HG02970 (cell line): ENCODE measurements at regions not wholly inside any gene's neighbourhood (a gene's known extent, or its start where the extent isn't known, plus 50 kb on each side); places are given as distances from the start of the nearest gene placed in this dataset.
"Not testable (repeated sequence)": the region's sequence is repeated elsewhere in the genome, so short reads cannot be mapped to it uniquely, and the experiment has no call there.

Experiments used
- ATAC-seq: cut with Tn5 transposase; IDR thresholded peaks from one replicate; pipeline ENCODE4 v1.9.1; 2021; ENCODE audit warnings: mild to moderate bottlenecking, moderate library complexity, moderate number of reproducible peaks; ENCODE audit not compliant: unreplicated experiment, low FRiP score

- no peak for ATAC-seq
These were observed 430.0 kb upstream of the FTMT start for GRCh38 chr5:121421646-121422045.

DNA sequence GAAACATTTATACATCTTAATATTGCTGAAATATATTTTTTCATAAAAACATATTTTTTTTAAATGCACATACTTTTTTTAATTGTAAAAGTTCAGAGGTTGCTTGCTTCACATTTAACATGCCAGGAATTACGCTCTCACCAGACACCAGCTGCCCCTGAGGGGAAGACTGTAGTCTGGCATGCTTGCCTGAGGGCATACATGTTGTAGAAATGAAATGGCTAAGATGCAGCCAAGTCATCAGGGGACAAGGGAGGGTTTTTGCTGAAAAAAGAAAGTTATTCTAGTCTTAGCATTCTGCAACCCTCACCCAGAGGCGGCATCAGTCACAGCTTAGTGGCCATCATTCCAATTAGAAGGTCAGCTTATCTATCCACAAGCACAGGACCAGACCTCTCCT is 426.7 kb upstream of the FTMT start:
- no peak for ATAC-seq

DNA sequence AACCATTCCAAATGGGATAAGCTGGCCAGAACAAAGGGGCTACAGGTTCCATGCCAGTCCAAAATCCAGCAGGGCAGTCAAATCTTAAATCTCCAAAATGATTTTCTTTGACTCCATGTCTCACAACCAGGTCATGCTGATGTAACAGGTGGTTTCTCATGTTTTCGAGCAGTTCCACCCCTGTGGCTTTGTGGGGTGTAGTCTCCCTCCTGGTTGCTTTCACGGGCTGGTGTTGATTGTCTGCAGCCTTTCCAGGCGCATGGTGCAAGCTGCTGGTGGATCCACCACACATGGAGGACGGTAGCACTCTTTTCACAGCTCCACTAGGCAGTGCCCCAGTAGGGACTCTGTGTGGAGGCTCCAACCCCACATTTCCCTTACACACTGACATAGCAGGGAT is 425.5 kb upstream of the FTMT start:
- no peak for ATAC-seq

DNA sequence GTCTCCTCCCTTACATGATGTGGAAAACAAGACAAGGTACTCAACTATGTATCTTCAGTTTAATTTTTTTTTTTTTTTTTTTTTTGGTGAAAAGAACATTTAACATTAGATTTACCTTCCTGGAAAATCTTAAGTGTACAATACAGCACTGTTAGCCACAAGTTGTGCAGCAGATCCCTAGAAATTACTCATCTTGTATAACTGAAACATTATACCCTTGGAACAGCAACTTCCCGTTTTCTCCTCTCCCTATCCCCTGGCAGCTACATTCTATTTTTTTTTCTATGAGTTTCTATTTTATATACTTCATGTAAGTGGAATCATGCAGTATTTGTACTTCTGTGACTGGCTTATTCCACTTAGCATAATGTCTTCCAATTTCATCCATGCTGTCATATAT is 421.9 kb upstream of the FTMT start:
- ATAC-seq = no peak

- ATAC-seq = no peak
These were observed 421.1 kb upstream of the FTMT start for GRCh38 chr5:121430538-121430937.

DNA sequence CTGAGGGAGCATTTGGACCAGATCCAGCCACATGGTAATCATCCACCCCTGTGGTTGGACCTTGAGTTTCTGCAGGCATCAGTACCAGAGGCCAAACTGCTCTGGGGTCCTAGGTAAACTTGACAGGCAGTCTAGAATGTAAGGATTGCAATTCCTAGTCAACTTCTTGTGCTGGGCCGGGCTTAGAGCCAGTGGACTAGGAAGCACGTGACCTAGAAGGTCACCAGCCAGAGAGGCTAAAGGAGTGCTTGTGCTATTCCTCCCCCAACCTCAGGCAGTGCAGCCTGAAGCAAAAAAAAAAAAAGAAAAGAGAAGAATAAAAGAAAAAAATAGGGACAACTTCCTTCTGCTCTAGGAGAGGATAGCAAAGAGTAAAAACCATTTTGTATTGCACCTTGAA is 406.2 kb upstream of the FTMT start:
- ATAC-seq = no peak

- no peak for ATAC-seq
These were observed 389.2 kb upstream of the FTMT start for GRCh38 chr5:121462441-121462840.

DNA sequence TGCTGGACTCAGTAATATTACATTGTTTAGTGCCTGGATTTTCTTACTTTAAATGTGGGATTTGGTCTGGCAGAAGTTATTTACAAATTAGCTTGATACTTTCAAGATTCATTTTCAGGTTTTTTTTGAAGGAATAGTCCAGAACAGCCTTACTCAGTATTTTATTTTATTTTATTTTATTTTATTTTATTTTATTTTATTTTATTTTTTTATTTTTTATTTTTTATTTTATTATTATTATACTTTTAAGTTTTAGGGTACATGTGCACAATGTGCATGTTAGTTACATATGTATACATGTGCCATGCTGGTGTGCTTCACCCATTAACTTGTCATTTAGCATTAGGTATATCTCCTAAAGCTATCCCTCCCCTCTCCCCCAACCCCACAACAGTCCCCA is 380.5 kb upstream of the FTMT start:
- not testable (repeated sequence) for ATAC-seq

DNA sequence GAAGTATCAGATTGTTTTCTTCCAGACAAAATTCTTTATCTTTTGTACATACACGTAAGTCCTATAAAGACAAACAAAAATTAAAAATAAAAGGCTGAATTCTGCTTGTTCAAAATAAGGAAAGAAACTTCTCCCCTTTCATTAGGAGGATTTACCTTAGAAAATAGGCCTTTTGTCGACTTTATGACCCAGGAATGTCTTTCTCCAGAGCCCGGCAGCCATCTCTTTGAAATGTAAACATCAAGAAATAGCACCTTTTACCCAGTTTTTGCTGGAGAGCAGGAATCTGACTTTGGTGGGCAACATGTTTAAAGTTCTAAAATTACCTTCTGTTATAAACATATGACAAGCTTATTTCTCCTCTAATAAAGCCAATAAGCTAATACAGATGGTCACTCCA is 373.0 kb upstream of the FTMT start:
- no peak for ATAC-seq

GRCh38 chr5:121479337-121479736 is 372.3 kb upstream of the FTMT start:
- ATAC-seq = no peak

GRCh38 chr5:121485281-121485680 is 366.4 kb upstream of the FTMT start:
- no peak for ATAC-seq

DNA sequence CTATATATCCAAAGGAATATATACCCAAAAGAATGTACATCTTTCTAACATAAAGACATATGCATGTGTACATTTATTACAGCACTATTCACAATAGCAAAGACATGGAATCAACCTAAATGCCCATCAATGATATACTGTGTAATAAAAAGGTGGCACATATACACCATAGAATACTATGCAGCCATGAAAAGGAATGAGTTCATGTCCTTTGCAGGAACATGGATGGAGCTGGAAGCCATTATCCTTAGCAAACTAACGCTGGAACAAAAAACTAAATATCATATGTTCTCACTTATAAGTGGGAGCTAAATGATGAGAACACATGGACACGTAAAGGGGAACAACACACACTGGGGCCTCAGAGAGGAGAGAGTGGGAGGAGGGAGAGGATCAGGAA is 365.7 kb upstream of the FTMT start:
- not testable (repeated sequence) for ATAC-seq

DNA sequence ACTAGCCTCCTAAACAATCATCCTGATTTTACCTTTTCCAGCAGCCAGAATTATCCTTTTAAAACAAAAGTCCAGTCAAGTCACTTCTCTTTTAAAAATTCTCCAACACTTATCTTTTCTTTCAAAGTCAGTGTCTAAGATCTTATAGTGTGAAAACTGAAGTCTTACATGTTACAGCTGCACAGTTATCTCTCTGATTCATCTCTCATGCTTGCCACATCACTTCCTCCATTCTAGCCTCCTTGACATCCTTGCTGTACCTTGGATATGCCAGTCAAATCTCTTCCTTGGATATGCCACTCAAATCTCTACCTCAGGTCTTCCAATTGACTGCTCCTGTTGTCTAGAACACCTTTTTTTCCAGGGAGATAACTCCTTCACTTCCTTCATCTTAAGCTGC is 361.7 kb upstream of the FTMT start:
- no peak for ATAC-seq

DNA sequence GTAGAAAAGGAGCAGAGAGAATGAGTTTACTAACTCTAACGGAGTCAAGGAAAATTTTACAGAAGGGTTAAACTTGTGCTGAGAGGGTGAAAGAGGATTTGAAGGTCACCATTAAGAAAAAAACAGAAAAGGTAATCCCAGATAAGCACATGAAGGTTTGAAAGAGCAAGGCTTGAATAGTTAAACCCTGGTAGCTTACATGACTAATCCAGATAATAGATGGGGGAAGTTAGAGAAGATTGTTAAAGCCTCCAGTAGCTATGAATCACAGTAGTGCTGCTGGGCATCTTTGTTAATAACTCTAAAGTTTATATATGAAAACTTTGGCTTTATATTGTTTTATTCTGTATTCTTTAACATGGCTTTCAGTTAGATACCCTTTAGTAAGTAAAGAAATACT is 354.5 kb upstream of the FTMT start:
- ATAC-seq = no peak

- no peak for ATAC-seq
These were observed 351.4 kb upstream of the FTMT start for GRCh38 chr5:121500310-121500709.

GRCh38 chr5:121503111-121503840 is 348.4 kb upstream of the FTMT start:
- ATAC-seq = no peak

GRCh38 chr5:121516997-121517396 is 334.7 kb upstream of the FTMT start:
- ATAC-seq = no peak

GRCh38 chr5:121525706-121526105 is 326.0 kb upstream of the FTMT start:
- ATAC-seq = no peak

- no peak for ATAC-seq
These were observed 324.8 kb upstream of the FTMT start for GRCh38 chr5:121526908-121527307.

DNA sequence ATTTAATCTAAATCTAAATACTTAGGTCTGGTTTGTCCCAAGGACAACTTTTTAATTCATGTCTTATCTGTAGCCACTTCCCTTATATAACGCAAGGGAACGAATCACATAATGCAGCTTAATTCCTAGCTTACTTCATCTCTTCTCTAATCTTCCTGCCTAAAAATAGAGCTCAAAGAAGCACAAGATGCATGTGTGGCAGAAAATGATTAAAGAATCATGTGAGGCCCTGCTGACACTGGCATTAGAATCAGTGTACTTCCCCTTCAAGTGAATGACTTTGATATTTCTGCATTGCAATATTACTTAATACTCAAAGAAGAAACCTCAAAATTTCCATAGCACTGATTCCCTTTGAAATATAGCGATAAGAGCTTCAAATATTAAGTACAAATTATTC is 317.9 kb upstream of the FTMT start:
- no peak for ATAC-seq

DNA sequence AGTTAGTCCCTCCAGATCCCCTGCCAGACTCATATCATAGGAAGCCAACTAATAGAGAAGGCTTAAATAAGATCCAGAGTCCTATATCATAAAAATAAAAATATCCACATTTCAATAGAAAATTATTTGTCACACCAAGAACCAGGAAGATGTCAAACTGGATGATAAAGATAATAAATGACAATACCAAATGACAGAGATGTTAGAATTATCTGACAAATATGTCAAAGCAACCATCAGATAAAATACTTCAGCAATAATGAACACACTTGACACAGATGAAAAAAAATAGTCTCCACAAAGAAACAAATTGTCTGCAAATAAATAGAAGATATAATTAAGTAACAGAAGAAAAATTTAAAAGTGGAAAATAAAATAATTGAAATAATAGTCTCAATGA is 300.7 kb upstream of the FTMT start:
- no peak for ATAC-seq

- ATAC-seq = no peak
These were observed 291.9 kb upstream of the FTMT start for GRCh38 chr5:121559832-121560231.

DNA sequence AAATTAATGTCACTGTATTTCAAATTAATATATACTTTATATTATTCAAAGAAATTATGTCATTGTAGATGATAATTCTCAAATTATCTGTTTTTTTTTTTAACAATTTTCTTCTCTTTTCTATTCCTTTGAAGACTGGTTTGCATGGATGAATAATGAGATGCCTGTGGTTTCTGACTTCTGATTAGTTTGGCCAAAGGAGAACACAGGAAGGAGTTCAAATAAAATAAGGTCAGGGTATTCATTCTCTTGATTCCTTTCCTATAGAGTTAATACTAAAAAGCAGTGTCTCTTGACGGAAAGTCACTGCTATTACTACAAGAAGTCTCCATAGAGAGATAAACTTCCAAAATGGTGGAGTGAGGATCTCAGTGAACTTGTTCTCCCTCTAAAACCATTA is 279.6 kb upstream of the FTMT start:
- ATAC-seq = no peak
